GM19467 (cell line): ENCODE measurements at regions not wholly inside any gene's neighbourhood (a gene's known extent, or its start where the extent isn't known, plus 50 kb on each side); places are given as distances from the start of the nearest gene placed in this dataset.
"Not testable (repeated sequence)": the region's sequence is repeated elsewhere in the genome, so short reads cannot be mapped to it uniquely, and the experiment has no call there.

ENCODE experiments used
- ATAC-seq: cut with Tn5 transposase; IDR thresholded peaks from one replicate; pipeline ENCODE4 v1.9.1; 2021; ENCODE audit warnings: mild to moderate bottlenecking, moderate library complexity; ENCODE audit not compliant: unreplicated experiment

DNA sequence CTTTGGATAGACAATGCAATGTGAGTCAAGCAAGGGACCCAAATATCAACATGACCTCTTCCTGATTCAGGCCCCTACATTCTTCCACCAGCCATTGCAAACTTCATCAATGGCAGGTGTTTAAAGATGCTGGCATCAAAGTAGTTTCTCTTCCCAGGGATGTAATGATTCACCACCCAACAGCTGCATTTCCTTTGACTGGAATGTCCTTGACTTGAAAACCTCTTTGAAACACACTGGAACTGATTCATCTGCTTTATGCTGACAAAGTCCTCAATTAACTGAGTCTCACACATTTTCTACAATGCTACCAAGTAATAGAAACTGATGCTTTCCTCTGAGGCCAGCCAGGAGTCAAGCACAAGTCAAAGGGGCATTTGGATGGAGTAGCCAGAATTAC, 385.5 kb downstream of the GBE1 start:
- ATAC-seq, result no peak

DNA sequence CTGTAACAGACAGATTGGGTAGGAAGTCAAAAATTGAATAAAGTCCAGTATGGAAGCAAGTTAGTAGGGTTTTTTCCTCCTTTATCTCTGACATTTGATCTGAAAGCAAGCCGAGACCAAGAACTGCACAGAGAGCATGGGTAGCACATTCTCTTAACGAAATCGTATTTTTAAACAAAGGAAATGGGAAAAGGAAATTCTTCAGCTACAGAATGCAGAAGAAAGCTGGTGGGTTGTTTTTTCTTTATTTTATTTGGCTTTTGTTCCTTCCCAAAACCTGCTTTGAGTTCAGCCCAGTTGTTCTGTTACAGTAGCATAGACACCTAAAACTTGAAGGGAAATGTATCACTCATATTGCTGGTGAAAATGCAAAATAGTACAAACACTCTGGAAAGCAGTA, 397.0 kb downstream of the GBE1 start:
- no peak for ATAC-seq

DNA sequence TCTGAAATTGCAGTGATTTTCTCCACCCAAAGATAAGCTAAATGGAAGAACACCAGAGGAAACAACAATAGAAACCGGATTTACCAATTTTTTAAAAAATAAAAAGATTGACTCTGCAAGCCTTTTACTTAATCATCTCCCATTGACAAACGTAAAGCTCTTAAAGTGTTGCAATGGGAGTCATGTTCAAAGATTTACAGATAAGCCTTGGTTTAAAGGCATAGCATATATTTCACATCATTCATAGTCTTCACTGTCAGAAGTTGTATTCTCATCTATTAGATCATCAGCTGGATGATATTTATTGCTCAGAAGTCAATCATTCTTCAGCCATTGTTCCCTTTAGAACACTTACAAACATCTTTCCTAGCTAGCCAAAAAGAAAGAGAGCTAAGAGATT, 397.6 kb downstream of the GBE1 start:
- ATAC-seq, result no peak

DNA sequence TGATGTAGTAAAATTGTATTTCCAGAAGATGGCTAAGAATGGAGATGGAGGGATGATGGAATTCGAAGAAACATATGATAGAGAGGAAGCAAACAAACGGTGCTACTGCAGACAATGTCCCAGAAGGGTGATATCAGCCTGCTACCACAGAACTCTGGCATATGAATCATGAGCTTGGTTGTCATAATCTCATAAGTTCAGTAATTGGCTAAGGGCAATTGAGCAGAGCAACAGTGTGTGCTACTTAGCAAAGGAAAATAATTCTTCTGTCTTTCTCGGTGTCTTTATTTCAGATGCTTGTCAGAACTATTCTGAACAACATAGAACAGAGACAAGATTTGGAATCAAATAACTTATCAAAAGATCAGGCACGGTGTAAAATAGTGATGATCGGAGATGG, 407.3 kb downstream of the GBE1 start:
- no peak for ATAC-seq

DNA sequence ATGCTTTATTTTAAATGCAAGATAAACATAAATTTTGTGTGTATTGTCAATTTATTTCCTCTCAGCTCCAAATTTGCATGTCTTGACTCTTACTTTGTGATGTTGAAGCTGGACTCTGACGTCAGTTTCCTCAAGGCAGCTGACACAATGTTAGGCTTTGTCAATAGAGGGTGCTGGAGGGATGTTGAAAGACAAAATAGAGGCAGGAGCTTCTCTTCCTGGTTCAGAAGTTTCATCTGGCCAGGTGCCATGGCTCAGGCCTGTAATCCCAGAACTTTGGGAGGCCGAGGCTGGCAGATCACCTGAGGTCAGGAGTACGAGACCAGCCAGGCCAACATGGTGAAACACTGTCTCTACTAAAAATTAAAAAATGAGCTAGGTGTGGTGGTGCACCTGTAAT, 408.6 kb downstream of the GBE1 start:
- ATAC-seq, result no peak

DNA sequence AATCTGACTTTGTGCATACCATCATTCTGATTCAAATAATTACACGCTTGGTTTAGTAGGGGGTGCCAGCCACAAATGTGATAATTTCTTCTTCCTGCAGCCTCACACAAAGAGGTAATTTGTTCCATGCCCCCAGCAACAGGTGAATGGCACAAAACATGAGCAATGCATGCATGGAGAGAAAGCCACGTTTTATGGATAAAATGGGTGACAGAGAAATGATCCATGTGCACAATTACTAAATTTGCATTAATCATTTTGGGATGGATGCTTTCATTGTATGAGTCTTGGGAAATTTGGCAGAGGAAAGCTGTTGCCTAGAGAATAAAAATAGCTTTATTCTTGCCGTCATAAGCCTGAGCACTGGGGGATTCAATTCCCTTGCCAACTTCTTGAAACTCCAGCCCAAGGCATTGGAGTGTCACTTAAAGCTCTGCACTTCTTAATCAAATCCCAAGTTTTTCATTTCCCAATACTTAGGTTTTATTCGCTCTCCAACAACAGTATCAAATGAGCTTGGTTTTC, 411.6 kb downstream of the GBE1 start:
- ATAC-seq, result no peak

DNA sequence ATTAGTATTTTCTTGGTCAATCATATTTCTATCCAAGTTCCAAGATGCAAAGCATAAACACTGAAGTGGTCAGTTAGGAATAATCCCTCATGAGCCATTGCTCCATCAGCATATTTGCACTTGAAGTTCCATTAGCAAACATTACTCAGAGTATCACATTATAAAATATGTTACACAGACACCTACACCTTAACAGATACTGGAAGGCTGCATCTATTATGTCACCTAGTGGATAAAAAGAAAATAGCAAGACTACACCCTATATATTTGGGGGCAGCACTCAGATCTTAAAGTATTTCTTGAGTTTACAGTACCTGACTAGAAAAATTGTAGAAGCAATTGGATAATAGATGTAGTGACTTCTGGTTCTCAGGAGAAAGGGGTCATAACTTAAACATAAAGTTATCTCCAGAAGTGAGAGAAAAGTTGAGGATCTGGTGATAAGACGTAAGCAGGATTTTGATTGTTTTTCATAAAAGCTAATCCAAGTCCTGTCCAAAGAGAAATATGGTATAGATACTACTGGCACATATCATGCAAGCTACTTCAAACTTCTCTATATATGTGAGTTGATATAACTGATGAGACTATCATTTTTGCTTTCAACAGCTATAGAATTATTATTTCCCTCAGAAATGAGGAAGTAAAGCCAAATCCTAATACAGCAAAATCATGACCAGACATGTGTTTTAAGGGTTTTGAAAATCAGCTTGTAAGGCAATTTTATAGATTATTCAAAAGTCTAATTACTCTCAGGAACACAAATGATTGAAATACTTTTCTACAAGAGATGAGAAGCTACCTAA, 422.2 kb downstream of the GBE1 start:
- ATAC-seq, result peak; percentile 92

DNA sequence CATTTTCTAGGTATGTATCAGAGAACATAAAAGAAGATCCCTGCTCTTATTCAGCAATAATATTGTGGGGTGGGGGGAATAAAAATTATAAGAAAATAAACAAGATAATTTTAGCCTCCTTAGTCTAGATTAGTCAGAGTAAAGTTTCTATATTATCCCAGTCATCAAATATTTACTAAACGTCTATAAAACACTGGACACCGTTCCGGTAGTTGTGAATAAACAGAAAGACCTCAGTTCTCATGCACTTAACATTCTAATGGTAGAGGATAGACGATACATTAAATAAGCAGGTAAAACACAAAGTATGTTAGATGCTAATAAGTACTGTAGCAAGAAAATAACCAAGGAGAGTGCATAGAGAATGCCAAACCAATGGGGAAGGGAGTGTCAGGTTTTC, 425.0 kb downstream of the GBE1 start:
- ATAC-seq, result no peak

DNA sequence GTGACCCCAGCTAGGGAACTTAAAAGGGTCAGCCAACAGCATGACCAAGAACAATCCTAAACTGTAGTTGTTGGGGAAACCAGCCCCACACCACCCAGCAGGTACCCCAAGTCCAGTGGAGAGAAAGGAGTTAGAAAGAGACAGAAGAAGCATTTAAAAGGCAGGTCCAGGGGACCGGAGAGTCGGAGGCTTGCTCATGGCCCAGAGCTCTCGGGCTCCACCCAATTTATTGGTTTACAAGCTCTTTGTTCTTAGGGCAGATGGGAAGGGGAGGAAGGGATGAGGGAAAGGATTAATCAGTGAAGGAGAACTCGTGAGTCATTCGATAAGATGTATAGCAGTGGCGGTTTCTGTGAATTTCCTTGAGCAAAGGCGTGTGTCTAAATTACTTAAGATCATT, 431.6 kb downstream of the GBE1 start:
- not testable (repeated sequence) for ATAC-seq

DNA sequence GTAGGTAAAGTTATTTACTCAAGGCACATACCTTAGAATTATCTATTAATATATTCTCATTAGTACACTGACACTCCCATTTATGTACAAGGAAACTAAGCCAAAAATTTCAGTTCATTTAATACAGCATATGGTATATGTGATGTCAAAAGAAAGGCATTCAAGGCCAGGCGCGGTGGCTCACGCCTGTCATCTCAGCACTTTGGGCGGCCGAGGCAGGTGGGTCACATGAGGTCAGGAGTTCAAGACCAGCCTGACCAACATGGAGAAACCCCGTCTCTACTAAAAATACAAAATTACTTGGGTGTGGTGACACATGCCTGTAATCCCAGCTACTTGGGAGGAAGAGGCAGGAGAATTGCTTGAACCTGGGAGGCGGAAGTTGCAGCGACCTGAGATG, 435.2 kb downstream of the GBE1 start:
- no peak for ATAC-seq

DNA sequence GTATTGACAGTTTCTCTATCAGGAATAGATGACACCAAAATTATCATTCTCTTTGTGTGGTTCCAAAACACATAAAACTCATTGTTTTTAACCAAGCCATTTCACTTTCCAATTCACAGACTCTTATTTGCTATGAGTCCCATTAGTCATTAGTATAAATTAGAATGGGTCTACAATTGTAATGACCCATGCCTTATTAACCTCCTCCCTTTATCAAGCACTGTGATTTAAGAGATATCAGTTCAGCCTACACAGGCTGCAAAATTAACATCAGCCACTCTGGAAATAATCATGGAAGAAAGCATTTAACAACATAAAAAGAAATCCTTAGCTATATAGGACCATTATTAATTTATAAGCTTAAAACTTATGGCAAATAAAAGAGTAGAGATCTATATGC, 440.6 kb downstream of the GBE1 start:
- no peak for ATAC-seq

DNA sequence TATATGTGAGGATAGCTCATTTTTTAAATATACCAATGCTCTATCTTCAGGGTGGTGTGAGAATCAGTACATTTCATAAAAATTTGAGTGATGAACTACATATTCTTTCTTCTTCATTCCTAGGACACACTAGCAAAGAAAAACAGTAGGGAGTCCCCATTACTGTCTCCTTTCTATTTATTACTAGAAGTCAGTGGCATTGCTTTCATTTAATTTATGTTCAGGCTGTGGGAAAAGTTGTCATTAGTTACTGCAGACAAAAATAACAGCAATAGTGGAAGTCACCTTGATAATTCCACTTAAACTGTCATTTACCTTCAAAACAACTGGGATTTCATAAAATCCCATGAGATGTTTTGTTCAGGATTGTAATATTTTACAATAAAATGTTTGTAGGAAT, 446.4 kb downstream of the GBE1 start:
- no peak for ATAC-seq

DNA sequence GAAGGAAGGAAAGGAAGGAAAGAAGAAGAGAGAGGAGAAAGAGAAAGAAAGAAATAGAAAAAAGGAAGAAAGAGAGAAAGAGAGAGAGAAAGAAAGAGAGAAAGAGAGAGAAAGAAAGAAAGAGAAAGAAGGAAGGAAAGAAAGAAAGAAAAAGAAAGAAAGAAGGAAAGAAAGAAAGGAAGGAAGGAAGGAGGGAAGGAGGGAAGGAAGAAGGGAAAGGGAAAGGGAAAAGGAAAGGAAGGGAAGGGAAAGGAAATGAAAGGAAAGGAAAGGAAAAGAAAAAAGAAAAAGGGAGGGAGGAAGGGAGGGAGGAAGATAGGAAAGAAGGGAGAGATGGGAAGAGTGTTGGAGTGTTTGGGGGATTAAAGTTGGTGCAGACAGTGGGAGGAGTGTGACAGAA, 450.1 kb downstream of the GBE1 start:
- ATAC-seq, result no peak

DNA sequence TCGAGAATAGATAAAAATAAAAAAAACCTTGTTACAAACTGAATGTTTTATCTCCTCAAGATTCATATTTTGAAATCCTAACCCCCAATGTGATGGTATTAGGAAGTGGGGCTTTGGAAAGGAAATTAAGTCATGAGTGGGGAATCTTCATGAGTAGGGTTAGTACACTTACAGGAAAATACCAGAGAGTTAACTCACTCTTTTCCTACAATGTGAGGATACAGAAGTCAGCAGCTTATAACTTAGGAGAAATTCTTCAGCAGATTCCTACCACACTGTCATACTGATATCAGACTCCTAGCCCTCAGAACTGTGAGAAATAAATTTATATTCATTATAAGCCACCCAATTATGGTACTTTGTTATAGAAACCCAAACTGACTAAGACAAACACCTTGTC, 453.1 kb downstream of the GBE1 start:
- no peak for ATAC-seq

DNA sequence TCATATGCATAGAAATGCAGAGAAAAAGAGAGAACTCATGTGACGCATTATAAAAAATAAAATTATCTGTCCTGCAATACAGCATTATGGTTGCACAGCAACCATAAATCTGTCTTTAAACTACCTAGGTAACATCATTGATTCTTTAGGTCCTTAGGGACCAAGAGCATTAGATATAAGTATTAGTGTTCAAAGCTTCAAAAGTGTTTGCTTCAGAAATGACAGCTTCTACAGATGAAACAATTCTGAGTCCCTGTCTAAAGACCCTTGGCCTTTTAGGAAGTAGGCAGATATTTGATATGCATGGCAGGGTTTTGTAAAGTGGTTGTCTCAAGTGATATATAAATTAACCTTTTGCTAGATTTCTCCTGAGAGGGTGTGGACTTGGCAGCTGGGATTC, 454.2 kb downstream of the GBE1 start:
- no peak for ATAC-seq

DNA sequence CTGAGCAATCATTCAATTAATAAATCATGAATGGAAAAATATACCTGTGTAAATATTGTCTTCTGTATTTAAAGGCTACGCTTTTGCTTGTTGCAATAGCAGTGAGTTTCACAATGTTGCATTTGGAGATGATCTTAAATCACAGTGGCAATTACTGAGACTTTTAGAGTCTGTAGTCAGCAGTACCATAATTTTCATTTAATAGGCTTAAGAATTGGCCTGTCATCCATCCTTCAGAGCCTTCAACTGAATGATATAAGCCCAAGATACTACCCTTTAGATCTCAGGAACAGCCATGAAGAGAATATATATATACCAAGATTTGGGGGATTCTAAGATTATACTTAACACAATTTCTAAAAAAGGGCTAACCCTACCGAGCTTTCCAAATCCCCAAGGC, 458.1 kb downstream of the GBE1 start:
- ATAC-seq, result no peak

DNA sequence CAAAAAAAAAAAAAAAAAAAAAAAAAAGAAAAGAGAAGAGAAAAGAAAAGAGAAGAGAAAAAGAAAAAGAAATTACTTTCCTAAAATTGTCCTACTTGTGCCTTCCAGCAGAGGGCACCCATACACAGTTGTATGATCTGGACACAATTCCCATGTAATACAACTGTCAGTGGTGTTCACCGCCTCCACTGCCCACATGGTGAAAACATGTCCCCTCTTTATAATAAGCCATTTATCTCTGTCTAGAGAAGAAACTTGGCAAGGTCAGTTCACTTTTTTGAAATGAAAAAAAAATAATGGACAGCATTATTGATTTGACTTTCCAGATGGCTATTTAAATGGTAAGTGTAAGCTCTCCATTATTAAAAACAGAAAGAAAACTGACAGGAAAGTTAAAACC, 459.4 kb downstream of the GBE1 start:
- peak; percentile 71 for ATAC-seq

DNA sequence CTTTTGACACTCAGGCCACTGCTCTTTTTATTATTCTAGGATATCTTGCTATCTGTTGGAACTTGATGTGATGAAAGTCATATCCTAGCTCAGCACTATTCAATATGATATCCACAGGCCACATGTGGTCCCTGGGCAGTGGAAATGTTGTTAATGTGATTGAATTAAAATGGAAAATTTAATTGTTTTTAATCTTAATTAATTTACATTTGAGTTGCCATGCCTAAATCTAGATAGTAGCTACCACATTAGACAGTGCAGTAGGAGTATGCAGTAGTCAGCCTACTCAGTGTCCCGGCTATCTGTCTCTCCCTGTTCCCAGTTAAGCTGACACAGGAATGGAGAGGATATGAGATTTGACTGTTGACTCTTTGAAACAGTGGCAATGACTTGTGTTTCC, 460.2 kb downstream of the GBE1 start:
- no peak for ATAC-seq

DNA sequence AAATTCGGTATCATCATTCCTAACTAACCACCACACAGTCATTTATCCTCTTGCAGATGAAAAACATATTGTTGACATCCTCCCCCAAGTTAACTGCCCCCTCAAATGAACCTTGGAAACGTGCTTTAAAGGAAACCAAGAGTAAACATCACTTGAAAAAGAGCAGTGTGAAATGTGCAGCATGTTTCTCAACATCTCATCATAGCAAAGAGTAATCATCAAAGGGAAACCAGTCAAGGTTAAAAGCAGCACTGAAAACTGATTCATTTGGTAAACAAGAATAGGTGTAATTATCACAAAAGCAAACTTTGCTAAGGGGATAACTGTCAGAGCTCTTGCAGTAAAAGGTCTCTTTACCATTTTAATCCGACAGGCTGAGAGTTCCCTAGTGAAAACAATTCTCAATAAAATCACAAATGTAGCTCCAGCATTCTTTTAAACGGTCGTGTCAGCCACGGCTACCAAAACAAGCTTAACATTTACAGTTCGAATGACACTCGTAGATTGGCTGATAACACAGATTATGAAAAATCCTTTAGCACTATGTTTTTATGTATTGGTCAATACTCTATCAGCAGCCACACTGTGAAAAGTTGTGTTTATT, 461.0 kb downstream of the GBE1 start:
- ATAC-seq, result no peak

DNA sequence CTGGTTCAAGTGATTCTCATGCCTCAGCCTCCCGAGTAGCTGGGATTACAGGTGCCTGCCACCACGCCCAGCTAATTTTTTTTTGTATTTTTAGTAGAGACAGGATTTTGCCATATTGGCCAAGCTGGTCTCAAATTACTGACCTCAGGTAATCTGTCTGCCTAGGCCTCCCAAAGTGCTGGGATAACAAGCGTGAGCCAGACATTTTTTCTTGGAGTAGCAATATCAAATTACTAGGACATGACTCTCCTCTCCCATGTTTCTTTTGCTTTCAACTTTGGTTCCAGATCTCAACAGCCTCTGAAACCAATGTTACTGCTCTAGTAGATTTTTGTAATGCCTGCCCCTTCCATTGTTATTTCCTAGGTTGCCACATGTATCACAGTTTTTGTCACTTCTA, 462.0 kb downstream of the GBE1 start:
- ATAC-seq, result no peak

DNA sequence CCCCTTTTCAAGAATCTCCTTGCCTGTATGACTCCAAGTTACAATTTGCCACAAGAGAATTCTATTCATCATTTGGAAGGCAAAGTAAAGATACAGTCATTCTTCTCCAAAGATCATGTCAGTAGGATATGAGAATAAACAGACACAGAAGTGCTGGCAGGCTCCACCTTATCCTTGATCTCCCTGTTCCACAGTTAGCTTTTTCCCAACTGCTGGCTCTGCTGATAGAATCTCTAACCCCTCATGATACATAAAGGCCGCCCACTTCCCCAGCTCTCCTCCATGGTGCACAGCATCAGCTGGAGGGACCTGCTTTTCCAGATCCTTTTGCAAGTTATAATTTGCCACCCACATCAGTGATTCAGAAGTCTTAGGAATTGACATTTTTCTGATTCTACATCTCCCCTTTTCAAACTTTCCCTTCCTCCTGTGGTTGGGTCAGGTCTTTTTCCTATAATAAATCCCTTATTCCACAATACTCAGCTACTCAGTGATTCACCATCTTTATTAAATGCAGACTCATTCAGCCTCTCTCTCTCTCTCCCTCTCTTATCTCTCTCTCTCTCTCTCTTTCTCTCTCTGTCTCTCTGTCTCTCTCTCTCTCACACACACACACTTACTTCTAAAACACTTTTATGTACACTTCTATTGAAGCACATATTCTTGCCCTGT, 465.4 kb downstream of the GBE1 start:
- ATAC-seq, result no peak

DNA sequence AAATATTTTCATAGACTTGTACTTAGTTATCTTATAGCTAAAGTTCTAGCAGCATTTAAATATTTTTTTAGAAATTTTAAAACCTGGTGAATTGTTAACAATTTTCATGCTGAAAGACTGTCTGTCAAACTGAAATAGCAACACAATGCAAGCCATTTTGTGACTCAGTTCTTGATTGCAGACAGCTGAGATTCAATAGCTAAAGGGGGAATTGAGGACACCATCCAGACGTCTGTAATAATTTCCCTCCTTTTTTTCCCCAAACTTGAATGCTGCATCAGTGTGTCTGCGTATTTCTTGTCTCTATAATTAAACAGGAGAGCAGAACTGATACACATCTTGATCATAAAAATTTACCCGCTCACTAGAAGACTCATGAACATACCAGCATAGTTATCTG, 468.3 kb downstream of the GBE1 start:
- no peak for ATAC-seq
